ENCODE measurements at regions not wholly inside any gene's neighbourhood (a gene's known extent, or its start where the extent isn't known, plus 50 kb on each side); places are given as distances from the start of the nearest gene placed in this dataset.

DNA sequence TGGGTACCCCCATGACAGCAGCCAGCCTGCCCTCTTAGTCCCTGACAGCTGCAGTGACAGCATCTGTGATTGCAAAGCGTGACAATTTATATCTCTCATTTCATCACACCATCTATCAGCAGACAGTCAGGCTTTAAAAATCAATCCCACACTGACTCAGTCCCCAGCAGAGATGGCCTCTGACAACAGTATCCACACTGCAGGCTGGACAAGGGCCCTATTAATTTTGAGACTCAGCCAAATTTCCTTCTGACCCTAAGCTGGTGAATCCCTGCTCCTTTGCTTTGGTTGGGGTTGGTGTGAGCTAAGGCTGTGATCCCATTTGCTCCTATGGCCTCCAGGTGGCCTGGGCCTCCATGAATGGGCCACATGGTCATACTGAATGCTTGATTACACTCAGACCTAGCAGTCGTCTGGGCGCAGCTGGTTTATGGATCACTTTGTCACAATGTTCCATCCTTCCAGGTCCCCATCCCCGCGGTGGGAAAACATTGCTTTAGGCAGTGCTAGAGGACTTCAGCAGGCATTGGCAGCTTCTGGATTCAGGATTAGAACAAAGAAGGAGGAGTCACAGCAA, 68.2 kb upstream of the B3GAT1 start:
- no peak for DNase-seq (ENCODE audit: extremely low read depth in 1 of 4, low spot score in 3 of 4)
- ChIA-PET POLR2A (interaction anchor here (0.6 kb wide), 1 partner anchor 312 kb away, joined by 3 read pairs; no protein-coding TSS in a partner anchor), CTCF (ENCODE audit: low intra/inter-chr PET ratio) (no interaction called here)
- no peak for ATAC-seq
- no peaks in the 10 kb centered on the region for H3K9me1 ChIP-seq (ENCODE audit: control insufficient read depth, insufficient read depth, low read length)
- WGBS (ENCODE audit: insufficient coverage, low coverage, missing lambda C conversion rate), result 0% methylated on average over 5 of the region's 5 CpGs
- H4K20me1 ChIP-seq (replicated peaks; ENCODE audit: control insufficient read depth, insufficient read depth, low read length), result no peaks in the 10 kb centered on the region
- H3K79me2 ChIP-seq (ENCODE audit: control insufficient read depth, insufficient read depth, low read length), result no peaks in the 10 kb centered on the region
- no TSS peak for BruUV-seq (replicated peaks)
- intact Hi-C loops (cut with micrococcal nuclease), result no loop called here
- no peak overlapping the region for H2AFZ ChIP-seq (ENCODE audit: low read depth, low read length)
- H3K4me1 ChIP-seq (replicated peaks in 1 of 2; ENCODE audit: control insufficient read depth in 2 of 2, insufficient read depth in 2 of 2, low read length in 2 of 2), result 0 out of 5 replicates have a peak, but pooled peaks cover 0 to 6% of the 10 kb centered on the region in 2 experiments
- no peak overlapping the region for H3K9ac ChIP-seq (ENCODE audit: insufficient read depth in 1 of 2, low read depth in 2 of 2, low read length in 2 of 2)
- H3K4me3 ChIP-seq, result no peak overlapping the region
- FAIRE-seq, result no peak
- peaks cover 4 to 30% of the 10 kb centered on the region in 2 experiments; a peak in 2 of 5 replicates for H3K27me3 ChIP-seq (ENCODE audit: control insufficient read depth in 2 of 2, insufficient read depth in 2 of 2, low read length in 2 of 2)
- no peaks in the 10 kb centered on the region for H3K36me3 ChIP-seq (ENCODE audit: control insufficient read depth, insufficient read depth, low read length)
- H3K27ac ChIP-seq (ENCODE audit: extremely low read depth, low read depth, low read length), result no peak overlapping the region
- in situ Hi-C loops (cut with MboI), result no loop called here
- H3K4me2 ChIP-seq (ENCODE audit: insufficient read depth, low read length), result no peak overlapping the region
- no peaks in the 10 kb centered on the region for H3K9me3 ChIP-seq (replicated peaks; ENCODE audit: control insufficient read depth, insufficient read depth, low read depth, low read length)
- TF ChIP-seq ZNF280A (IDR thresholded peaks at IDR 0.05; ENCODE audit: low read depth, partially characterized antibody) (no peak), RNF2 (IDR thresholded peaks at IDR 0.05) (no peak), TAF15 (IDR thresholded peaks at IDR 0.05; ENCODE audit: low read depth, low read length) (no peak), ESRRA (IDR thresholded peaks at IDR 0.05; ENCODE audit: borderline replicate concordance, low read depth) (no peak), ZBTB2 (IDR thresholded peaks at IDR 0.05) (no peak), CBFA2T3 (IDR thresholded peaks at IDR 0.05) (no peak), ZNF12 (CRISPR knock-in tag; IDR thresholded peaks at IDR 0.05) (no peak), RBM25 (IDR thresholded peaks at IDR 0.05; ENCODE audit: low read depth, low read length, severe bottlenecking) (no peak), ZNF766 (CRISPR knock-in tag; conservative IDR thresholded peaks at IDR 0.05) (no peak), CBX2 (IDR thresholded peaks at IDR 0.05; ENCODE audit: insufficient read depth, low read length, poor library complexity, severe bottlenecking) (no peak)
- TF ChIP-seq, protein P1, sequence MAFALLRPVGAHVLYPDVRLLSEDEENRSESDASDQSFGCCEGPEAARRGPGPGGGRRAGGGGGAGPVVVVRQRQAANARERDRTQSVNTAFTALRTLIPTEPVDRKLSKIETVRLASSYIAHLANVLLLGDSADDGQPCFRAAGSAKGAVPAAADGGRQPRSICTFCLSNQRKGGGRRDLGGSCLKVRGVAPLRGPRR (CRISPR knock-in tag; IDR thresholded peaks at IDR 0.05), result no peak
- TF ChIP-seq, protein P2, sequence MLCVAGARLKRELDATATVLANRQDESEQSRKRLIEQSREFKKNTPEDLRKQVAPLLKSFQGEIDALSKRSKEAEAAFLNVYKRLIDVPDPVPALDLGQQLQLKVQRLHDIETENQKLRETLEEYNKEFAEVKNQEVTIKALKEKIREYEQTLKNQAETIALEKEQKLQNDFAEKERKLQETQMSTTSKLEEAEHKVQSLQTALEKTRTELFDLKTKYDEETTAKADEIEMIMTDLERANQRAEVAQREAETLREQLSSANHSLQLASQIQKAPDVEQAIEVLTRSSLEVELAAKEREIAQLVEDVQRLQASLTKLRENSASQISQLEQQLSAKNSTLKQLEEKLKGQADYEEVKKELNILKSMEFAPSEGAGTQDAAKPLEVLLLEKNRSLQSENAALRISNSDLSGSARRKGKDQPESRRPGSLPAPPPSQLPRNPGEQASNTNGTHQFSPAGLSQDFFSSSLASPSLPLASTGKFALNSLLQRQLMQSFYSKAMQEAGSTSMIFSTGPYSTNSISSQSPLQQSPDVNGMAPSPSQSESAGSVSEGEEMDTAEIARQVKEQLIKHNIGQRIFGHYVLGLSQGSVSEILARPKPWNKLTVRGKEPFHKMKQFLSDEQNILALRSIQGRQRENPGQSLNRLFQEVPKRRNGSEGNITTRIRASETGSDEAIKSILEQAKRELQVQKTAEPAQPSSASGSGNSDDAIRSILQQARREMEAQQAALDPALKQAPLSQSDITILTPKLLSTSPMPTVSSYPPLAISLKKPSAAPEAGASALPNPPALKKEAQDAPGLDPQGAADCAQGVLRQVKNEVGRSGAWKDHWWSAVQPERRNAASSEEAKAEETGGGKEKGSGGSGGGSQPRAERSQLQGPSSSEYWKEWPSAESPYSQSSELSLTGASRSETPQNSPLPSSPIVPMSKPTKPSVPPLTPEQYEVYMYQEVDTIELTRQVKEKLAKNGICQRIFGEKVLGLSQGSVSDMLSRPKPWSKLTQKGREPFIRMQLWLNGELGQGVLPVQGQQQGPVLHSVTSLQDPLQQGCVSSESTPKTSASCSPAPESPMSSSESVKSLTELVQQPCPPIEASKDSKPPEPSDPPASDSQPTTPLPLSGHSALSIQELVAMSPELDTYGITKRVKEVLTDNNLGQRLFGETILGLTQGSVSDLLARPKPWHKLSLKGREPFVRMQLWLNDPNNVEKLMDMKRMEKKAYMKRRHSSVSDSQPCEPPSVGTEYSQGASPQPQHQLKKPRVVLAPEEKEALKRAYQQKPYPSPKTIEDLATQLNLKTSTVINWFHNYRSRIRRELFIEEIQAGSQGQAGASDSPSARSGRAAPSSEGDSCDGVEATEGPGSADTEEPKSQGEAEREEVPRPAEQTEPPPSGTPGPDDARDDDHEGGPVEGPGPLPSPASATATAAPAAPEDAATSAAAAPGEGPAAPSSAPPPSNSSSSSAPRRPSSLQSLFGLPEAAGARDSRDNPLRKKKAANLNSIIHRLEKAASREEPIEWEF (CRISPR knock-in tag; IDR thresholded peaks at IDR 0.05), result no peak
- TF ChIP-seq, protein P3, sequence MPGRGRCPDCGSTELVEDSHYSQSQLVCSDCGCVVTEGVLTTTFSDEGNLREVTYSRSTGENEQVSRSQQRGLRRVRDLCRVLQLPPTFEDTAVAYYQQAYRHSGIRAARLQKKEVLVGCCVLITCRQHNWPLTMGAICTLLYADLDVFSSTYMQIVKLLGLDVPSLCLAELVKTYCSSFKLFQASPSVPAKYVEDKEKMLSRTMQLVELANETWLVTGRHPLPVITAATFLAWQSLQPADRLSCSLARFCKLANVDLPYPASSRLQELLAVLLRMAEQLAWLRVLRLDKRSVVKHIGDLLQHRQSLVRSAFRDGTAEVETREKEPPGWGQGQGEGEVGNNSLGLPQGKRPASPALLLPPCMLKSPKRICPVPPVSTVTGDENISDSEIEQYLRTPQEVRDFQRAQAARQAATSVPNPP (IDR thresholded peaks at IDR 0.05; ENCODE audit: borderline replicate concordance, insufficient read depth, insufficient read length), result no peak
